Skin of body (tissue), 1 donor: ENCODE measurements at regions not wholly inside any gene's neighbourhood (a gene's known extent, or its start where the extent isn't known, plus 50 kb on each side); places are given as distances from the start of the nearest gene placed in this dataset.

Source experiments
- DNase-seq: peaks from one replicate; lab custom pipeline; 2025; lab: John Stamatoyannopoulos, UW

- DNase-seq = no peak
Measured at GRCh38 chr16:65307286-65307685, 185.4 kb upstream of the CDH11 start.

DNA sequence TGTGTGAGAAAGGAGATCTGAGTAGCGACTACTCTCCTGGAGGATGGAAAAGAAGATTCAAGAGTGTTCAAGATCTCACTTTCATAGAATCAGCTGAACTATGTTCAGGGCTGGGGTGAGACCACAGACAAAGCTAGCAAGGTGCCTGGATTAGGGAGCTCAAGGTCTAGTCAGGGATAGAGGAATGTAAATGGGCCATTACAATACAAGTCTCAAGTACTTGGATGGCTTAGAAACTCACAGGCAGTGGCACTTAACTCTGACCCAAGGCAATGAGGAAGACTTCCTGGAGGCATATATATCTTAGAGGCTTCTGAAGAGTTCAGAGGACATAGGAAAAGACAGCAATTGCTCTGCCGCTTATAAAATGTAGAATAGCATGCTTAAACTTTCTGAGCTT lies 184.9 kb upstream of the CDH11 start:
- DNase-seq = no peak

- no peak for DNase-seq
Measured at GRCh38 chr16:65306300-65306699, 184.4 kb upstream of the CDH11 start.

DNA sequence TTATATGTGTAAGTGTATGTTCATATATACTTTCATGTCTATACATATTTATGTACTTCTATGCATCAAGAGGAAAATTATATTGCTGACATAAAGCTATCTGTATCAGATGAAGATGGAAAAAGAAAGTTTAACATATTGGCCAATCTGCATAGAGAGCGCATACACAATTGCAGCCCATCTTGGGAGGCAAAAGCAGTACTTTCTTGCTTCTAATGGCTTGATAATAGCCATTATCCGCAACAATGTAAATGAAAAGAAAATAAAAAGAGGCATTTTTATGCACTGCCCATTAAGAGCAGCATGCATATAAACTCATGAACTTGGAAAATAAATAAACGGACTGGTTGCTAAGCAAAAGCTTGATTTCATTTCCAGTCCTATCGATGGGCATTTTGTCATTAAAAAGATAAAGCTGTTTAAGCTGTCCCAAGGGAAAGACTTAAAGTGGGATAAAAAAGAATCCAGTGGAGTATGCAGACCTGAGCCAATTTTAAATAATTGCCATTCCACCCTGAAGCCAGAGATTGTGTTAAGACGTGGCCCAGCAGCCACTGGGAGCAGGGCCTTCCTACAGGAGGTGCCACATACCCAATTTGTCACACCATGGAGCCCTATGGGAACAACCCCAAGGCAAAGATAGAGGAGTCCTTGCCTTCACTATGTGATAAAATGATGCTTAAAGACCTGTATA lies 183.6 kb upstream of the CDH11 start:
- no peak for DNase-seq

- DNase-seq = no peak
Measured at GRCh38 chr16:65301029-65301428, 179.2 kb upstream of the CDH11 start.

DNA sequence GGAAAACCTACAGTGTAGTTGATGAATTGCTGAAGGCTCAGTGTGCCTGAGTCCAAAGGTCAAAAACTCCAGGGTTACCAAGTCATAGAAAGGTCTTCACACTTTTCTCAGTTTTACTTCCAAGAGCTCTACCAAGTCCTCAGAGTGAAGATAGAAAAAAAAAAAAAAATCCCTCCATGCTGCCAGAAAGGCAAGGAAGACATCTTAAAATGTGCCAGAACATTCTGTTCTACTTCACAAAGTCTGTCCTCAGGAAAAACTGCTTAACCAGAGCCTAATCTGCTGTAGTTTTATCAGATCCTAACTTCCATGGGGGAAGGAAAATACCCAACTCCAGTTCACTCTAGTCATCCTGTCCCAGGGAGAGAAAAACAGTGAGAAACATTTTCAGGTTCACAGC lies 175.6 kb upstream of the CDH11 start:
- no peak for DNase-seq

GRCh38 chr16:65295527-65295926 lies 173.7 kb upstream of the CDH11 start:
- no peak for DNase-seq

GRCh38 chr16:65294708-65295107 lies 172.8 kb upstream of the CDH11 start:
- no peak for DNase-seq

DNA sequence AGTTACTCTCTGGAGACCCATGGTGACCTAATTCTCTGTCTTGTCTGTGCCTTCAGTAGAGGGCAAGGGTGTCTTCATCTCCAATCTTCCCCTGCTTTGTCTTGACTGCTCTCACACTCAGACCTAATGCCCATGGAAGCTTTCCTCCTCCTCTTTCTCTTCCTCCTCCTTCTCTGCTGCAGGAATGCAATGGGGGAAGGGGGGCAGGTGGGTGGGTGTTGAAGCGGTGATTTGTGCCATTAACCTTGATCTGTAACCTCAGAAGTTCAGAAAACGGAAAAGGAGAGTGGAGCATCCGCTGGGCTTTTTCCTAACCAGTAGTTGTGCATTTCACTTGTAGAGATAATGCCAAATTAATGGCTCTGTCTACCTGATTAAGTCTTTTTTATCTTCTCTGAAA lies 172.3 kb upstream of the CDH11 start:
- no peak for DNase-seq

GRCh38 chr16:65289022-65289421 lies 167.2 kb upstream of the CDH11 start:
- no peak for DNase-seq

- no peak for DNase-seq
Measured at GRCh38 chr16:65287307-65287706, 165.4 kb upstream of the CDH11 start.

DNA sequence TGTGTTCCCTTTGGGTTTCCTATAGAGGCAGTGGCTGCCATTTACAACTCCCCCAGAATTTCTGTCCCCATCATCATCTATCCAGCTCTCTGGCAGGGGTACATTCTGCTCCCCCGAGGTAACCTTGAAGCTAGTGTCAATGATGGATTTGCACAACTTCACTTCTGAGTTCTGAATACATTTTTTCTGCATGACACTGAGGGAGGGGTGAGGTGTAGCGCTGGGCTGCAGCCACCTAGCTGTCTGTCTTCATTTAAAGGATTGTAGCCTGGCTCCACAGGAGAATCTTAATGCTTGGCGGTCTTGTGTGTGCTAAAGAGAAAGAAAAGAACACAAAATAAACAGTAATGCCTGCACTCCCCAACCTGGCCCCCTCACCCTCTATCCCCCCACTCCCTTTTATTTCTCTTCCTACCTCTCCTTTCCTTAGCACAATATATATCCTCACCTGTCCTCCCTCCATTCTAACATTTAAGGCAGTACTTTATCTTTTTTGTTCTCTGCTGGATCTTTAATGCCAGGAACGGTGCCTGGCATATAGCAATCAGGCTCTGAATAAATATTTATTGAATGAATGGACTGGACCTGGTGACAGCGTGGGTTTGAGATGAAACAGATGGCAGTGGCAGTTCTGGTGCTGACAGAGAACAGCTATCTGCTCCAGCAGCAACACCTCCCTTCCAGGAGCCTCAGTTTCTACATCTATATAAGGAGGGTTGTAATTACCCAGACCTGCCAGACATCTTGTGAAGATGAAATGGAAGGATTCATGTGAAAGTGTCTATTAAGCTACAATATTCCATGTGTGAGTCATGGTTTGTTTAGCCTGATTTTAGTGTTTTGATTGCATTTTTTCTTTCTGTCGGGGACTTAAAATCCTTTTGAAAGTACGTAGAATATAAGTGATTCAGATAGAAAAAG lies 163.5 kb upstream of the CDH11 start:
- DNase-seq = no peak

DNA sequence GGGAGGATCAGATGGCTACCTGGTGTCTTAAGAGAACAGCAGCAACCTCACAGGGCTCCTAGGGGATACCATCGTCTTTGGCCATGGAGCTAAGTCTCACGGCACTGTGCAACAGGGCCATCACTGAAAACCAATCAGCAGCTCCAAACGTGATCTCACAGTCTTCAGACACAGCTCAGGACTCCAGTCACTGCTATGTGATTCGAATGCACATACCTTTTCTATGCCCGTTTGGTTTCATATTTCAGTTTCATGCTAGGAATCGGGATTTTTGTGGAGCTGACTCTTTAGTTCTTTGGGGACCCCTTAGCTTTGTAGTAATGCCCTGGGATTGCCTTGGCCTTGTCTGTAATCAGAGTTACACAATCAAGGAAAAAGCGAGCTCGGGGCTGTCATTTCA lies 162.8 kb upstream of the CDH11 start:
- DNase-seq = peak; percentile 15

GRCh38 chr16:65283181-65283651 lies 161.4 kb upstream of the CDH11 start:
- no peak for DNase-seq

DNA sequence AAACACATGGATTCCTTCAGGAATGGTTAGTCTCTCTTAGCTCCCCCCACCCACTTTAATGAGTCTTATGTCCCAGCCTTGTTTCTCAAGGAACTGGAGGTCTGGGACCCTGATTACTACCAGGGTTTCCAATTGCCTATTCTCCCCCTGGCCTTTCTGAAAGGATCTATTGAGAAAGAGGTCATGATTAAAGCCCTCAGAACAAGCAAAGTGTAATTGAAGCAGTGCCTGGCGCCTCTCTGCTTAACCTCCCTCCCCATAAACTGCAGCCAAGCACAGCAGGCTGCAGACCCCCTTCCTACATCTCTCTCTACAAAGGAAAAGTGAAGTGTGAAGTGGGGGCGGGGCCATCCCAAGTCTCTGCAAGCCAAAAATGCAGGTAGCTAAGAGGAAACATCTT lies 159.7 kb upstream of the CDH11 start:
- no peak for DNase-seq

DNA sequence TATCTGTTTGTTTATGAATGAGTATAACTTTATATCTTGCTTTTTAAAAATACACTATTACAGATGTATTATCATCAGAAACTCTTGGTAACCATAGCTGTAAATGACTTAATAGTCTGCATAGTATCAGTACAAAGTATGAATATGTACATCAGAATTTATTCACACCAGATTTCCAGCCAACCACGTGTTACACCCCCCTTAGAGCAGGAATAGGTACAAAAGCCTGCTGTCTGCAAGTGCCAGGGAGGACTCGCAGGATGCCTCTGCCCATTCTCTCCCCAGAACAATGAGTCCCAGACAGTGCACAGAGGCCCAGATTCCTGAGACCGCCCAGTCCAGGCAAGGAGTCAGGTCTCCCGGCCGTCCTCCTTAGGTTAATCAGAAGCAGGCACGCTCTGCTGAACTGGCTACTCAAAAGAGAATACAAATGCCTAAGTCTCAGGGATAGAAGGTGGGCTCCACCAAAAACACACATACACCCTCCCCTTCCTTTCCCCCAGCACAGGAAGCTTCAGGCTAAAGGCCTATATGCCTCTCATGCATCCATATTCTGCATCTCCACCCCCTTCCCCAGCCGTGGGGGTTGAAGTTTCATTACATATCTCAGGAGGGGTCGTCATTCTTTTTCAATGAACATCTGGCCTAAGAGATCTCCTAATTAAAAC lies 159.1 kb upstream of the CDH11 start:
- no peak for DNase-seq

GRCh38 chr16:65279576-65279975 lies 157.7 kb upstream of the CDH11 start:
- no peak for DNase-seq

- no peak for DNase-seq
Measured at GRCh38 chr16:65278874-65279273, 157.0 kb upstream of the CDH11 start.

- DNase-seq = peak; percentile 60
Measured at GRCh38 chr16:65274566-65274965, 152.7 kb upstream of the CDH11 start.

GRCh38 chr16:65272699-65273414 lies 151.0 kb upstream of the CDH11 start:
- no peak for DNase-seq

DNA sequence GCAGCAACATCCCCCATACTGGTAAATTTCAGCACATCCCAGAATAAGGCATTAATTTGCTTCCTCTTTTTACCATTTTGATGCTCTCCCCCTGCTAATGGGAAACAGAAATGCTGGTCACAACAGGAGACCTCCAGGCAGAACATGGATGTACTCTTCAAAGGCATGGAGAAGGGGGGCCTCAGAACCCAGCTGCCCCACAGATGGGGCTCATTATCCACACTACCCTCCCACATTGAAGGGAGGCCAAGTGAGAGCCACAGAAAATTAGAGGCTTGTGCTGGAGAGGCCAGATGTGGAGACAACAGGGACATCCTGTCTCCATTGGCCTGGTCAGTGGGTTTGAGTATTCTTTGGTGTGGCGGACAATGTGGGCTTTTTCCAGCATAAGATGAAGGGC lies 150.1 kb upstream of the CDH11 start:
- peak; percentile 53 for DNase-seq

- DNase-seq = no peak
Measured at GRCh38 chr16:65268331-65268730, 146.5 kb upstream of the CDH11 start.
